ENCODE measurements at regions not wholly inside any gene's neighbourhood (a gene's known extent, or its start where the extent isn't known, plus 50 kb on each side); places are given as distances from the start of the nearest gene placed in this dataset.

DNA sequence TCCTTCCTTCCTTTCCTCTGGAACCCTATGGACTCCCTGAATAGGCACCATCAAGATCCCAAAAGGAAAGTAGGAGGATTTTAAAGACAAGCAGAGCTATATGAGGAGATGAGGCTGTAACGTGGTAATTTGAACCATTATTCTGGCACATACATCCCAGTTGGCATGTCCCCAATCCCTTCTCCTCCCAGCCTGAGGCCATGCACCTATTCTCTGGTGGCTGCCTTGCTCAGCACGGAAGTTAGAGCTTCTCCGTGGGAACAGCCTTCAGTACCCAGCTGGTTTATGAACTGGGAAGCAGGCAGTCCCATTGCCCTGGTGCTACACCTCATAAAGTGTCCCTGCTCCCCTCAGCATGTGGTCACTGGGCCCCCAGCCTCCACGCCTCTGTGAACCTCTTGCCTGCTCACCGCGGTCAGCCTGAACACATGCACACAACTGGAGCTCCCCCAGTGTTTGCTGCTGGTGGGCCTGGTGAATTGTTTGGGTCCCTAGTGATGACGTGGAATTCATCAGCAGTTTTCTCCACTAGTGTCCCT is 139.9 kb upstream of the PLET1 start:
- no peaks in the 10 kb centered on the region; the same call in 1 of the 2 replicates for H3K27me3 ChIP-seq (ENCODE audit: control insufficient read depth, insufficient read depth, low read length)
- H3K4me1 ChIP-seq (ENCODE audit: control insufficient read depth, insufficient read depth, low read length): no peaks in the 10 kb centered on the region
- H3K36me3 ChIP-seq (ENCODE audit: control insufficient read depth, insufficient read depth, low read length): no peaks in the 10 kb centered on the region
- no peaks in the 10 kb centered on the region for H3K9me3 ChIP-seq (ENCODE audit: control insufficient read depth, insufficient read depth, low read depth, low read length)
- POLR2A ChIA-PET: no interaction called here
- no peak for TF ChIP-seq TCF7L2 (IDR thresholded peaks at IDR 0.05; ENCODE audit: low read depth, low read length)
- no peak for TF ChIP-seq POLR2AphosphoS5 (IDR thresholded peaks at IDR 0.05; ENCODE audit: low read depth, low read length)
- TF ChIP-seq, protein P1, sequence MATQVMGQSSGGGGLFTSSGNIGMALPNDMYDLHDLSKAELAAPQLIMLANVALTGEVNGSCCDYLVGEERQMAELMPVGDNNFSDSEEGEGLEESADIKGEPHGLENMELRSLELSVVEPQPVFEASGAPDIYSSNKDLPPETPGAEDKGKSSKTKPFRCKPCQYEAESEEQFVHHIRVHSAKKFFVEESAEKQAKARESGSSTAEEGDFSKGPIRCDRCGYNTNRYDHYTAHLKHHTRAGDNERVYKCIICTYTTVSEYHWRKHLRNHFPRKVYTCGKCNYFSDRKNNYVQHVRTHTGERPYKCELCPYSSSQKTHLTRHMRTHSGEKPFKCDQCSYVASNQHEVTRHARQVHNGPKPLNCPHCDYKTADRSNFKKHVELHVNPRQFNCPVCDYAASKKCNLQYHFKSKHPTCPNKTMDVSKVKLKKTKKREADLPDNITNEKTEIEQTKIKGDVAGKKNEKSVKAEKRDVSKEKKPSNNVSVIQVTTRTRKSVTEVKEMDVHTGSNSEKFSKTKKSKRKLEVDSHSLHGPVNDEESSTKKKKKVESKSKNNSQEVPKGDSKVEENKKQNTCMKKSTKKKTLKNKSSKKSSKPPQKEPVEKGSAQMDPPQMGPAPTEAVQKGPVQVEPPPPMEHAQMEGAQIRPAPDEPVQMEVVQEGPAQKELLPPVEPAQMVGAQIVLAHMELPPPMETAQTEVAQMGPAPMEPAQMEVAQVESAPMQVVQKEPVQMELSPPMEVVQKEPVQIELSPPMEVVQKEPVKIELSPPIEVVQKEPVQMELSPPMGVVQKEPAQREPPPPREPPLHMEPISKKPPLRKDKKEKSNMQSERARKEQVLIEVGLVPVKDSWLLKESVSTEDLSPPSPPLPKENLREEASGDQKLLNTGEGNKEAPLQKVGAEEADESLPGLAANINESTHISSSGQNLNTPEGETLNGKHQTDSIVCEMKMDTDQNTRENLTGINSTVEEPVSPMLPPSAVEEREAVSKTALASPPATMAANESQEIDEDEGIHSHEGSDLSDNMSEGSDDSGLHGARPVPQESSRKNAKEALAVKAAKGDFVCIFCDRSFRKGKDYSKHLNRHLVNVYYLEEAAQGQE (IDR thresholded peaks at IDR 0.05; ENCODE audit: insufficient read depth in 1 of 2, low read depth in 2 of 2, low read length in 1 of 2): no peak
- TF ChIP-seq SIN3A (IDR thresholded peaks at IDR 0.05; ENCODE audit: borderline replicate concordance, insufficient read depth, low read depth, low read length): no peak
- TF ChIP-seq, protein P2, sequence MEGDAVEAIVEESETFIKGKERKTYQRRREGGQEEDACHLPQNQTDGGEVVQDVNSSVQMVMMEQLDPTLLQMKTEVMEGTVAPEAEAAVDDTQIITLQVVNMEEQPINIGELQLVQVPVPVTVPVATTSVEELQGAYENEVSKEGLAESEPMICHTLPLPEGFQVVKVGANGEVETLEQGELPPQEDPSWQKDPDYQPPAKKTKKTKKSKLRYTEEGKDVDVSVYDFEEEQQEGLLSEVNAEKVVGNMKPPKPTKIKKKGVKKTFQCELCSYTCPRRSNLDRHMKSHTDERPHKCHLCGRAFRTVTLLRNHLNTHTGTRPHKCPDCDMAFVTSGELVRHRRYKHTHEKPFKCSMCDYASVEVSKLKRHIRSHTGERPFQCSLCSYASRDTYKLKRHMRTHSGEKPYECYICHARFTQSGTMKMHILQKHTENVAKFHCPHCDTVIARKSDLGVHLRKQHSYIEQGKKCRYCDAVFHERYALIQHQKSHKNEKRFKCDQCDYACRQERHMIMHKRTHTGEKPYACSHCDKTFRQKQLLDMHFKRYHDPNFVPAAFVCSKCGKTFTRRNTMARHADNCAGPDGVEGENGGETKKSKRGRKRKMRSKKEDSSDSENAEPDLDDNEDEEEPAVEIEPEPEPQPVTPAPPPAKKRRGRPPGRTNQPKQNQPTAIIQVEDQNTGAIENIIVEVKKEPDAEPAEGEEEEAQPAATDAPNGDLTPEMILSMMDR (IDR thresholded peaks at IDR 0.05): no peak
- ATAC-seq: no peak
- H3K27ac ChIP-seq (ENCODE audit: low read length): no peak overlapping the region
- intact Hi-C loops (cut with micrococcal nuclease; ENCODE audit: unreplicated experiment): no loop called here
- BruUV-seq (replicated peaks): no TSS peak
- in situ Hi-C loops (cut with HindIII; ENCODE audit: low pct_unique_long_range_greater_than_20kb, low sequenced_read_pairs): no loop called here
- no peak for DNase-seq (ENCODE audit: low read depth, low spot score)
- no peak overlapping the region for H3K4me3 ChIP-seq (ENCODE audit: low read depth in 2 of 2, low read length in 2 of 2)
- CTCF ChIA-PET: no interaction called here

DNA sequence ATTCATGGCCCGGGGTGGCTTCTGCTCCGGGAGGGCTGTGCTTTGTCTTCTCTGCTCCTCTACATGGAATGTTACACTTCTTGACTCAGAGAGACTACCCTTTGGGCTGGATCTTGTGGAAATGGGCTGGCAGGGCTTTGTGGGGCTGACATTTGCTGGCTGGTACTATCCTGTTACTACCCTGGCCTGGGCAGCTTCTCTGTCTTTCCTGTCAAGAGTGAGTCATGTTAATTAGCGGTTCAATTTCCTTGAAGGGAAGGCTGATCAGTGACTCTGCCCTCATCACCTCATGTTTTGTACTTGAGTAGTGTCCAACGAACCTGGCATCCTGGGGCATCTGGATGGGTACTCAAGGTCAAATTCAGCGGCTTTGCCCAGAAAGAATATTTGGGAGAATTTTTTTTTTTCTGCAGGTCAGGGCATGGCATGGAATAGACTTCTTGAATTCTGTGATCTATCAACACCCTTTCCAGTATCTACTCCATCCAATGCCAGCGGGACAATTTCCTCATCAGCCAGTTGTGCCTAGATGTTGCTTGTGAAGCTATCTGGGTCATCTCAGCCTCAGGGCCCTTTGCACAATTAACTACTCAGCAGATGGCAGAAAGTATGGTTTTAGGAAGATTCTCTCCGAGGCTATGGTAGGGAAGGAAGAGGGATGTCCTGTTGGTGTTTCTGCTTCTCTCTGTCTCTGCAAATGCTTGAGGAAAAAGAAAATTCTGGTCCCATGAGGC is 140.5 kb upstream of the PLET1 start:
- TF ChIP-seq POLR2AphosphoS5 (IDR thresholded peaks at IDR 0.05; ENCODE audit: low read depth, low read length): no peak
- TF ChIP-seq, protein P1 (IDR thresholded peaks at IDR 0.05; ENCODE audit: insufficient read depth in 1 of 2, low read depth in 2 of 2, low read length in 1 of 2): no peak
- no peak for TF ChIP-seq TCF7L2 (IDR thresholded peaks at IDR 0.05; ENCODE audit: low read depth, low read length)
- TF ChIP-seq SIN3A (IDR thresholded peaks at IDR 0.05; ENCODE audit: borderline replicate concordance, insufficient read depth, low read depth, low read length): no peak
- TF ChIP-seq, protein P2 (IDR thresholded peaks at IDR 0.05): no peak
- no peaks in the 10 kb centered on the region for H3K4me1 ChIP-seq (ENCODE audit: control insufficient read depth, insufficient read depth, low read length)
- POLR2A ChIA-PET: no interaction called here
- no peaks in the 10 kb centered on the region for H3K36me3 ChIP-seq (ENCODE audit: control insufficient read depth, insufficient read depth, low read length)
- H3K9me3 ChIP-seq (ENCODE audit: control insufficient read depth, insufficient read depth, low read depth, low read length): no peaks in the 10 kb centered on the region
- no peak overlapping the region for H3K27ac ChIP-seq (ENCODE audit: low read length)
- in situ Hi-C loops (cut with HindIII; ENCODE audit: low pct_unique_long_range_greater_than_20kb, low sequenced_read_pairs) (no loop called here), intact Hi-C loops (cut with micrococcal nuclease; ENCODE audit: unreplicated experiment) (no loop called here)
- CTCF ChIA-PET: no interaction called here
- no peak for ATAC-seq
- H3K27me3 ChIP-seq (ENCODE audit: control insufficient read depth, insufficient read depth, low read length): no peaks in the 10 kb centered on the region; the same call in 1 of the 2 replicates
- H3K4me3 ChIP-seq (ENCODE audit: low read depth in 2 of 2, low read length in 2 of 2): no peak overlapping the region
- no peak for DNase-seq (ENCODE audit: low read depth, low spot score)
- no TSS peak for BruUV-seq (replicated peaks)
